Endothelial cell of umbilical vein (primary cell): ENCODE measurements at regions not wholly inside any gene's neighbourhood (a gene's known extent, or its start where the extent isn't known, plus 50 kb on each side); places are given as distances from the start of the nearest gene placed in this dataset.

Experiments used
- BruUV-seq: library from RNA; stranded (reverse); fragments of 400-500 nt; replicated peaks from 2 replicates; lab custom pipeline; 2021; lab: Mats Ljungman, UMichigan
- CTCF ChIA-PET: fragments of 300-600, 350-600 bp; sonication (Branson Sonifier 250); formaldehyde crosslinking; loops from one replicate; lab custom pipeline; 2021; ENCODE audit warnings: antibody characterized with exemption, inconsistent platforms; lab: Charles Lee
- POLR2A ChIA-PET: fragments of 300-600, 350-600 bp; sonication (Branson Sonifier 250); formaldehyde crosslinking; loops from one replicate; lab custom pipeline; 2021; ENCODE audit warnings: antibody characterized with exemption, inconsistent platforms; lab: Charles Lee
- DNase-seq: peaks from one replicate; pipeline ENCODE4 v3.0.0-alpha.2; 2011; ENCODE audit warnings: low read depth, low spot score
- FAIRE-seq: peaks from 2 replicates; lab custom pipeline; 2011; peaks lifted over from hg19 to GRCh38; lab: Jason Lieb, UNC
- H2AFZ ChIP-seq: 2 replicates; pipeline ENCODE4 v1.6.0; 2012; ENCODE audit warnings: low read depth, low read length, control low read depth, inconsistent platforms
- H3K27ac ChIP-seq: 2 replicates; pipeline ENCODE4 v1.5.1; 2011; ENCODE audit warnings: low read depth, mild to moderate bottlenecking, control low read depth, low read length, moderate library complexity; ENCODE audit not compliant: insufficient read depth
- H3K27me3 ChIP-seq, 2 experiments: 2 replicates each; pipeline versions ENCODE4 v1.6.0 to v1.6.1; 2011; ENCODE audit warnings: low read length in 2 of 2, mixed read lengths in 1 of 2; ENCODE audit not compliant: control insufficient read depth in 2 of 2, insufficient read depth in 2 of 2
- H3K36me3 ChIP-seq, 2 experiments: 2 replicates in 1 of 2; 3 replicates in 1 of 2; pipeline ENCODE4 v1.5.1; 2011; ENCODE audit warnings: low read length in 2 of 2, mild to moderate bottlenecking in 1 of 2, moderate library complexity in 1 of 2; ENCODE audit not compliant: control insufficient read depth in 2 of 2, insufficient read depth in 2 of 2; ENCODE audit errors: extremely low read depth in 1 of 2
- H3K4me1 ChIP-seq: 3 replicates; pipeline ENCODE4 v1.5.1; 2011; ENCODE audit warnings: mild to moderate bottlenecking, low read length; ENCODE audit not compliant: control insufficient read depth, insufficient read depth; ENCODE audit errors: extremely low read depth
- H3K4me2 ChIP-seq: 2 replicates; pipeline ENCODE4 v1.6.1; 2011; ENCODE audit warnings: low read length, control low read depth, mixed read lengths; ENCODE audit not compliant: insufficient read depth
- H3K4me3 ChIP-seq, 3 experiments: fragments of 200-600 bp in 1 of 3; sonication (generic), shearing (Covaris generic) in 1 of 3; replicated peaks in 1 of 3; 2 replicates each; pipeline ENCODE4 v1.5.1; 2011 to 2016; ENCODE audit warnings: control low read depth in 3 of 3, low read length in 3 of 3, mild to moderate bottlenecking in 2 of 3, inconsistent platforms in 1 of 3, low read depth in 1 of 3, moderate library complexity in 1 of 3; ENCODE audit not compliant: insufficient read depth in 1 of 3
- H3K79me2 ChIP-seq: 2 replicates; pipeline ENCODE4 v1.6.0; 2012; ENCODE audit warnings: low read length, inconsistent platforms; ENCODE audit not compliant: control insufficient read depth, insufficient read depth
- H3K9ac ChIP-seq: replicated peaks from 2 replicates; pipeline ENCODE3; 2011; ENCODE audit warnings: low read length, control low read depth; ENCODE audit not compliant: insufficient read depth; ENCODE audit errors: extremely low read depth
- H3K9me1 ChIP-seq: replicated peaks from 3 replicates; pipeline ENCODE4 v1.6.0; 2011; ENCODE audit warnings: mild to moderate bottlenecking, low read length; ENCODE audit not compliant: control insufficient read depth, insufficient read depth; ENCODE audit errors: extremely low read depth
- H3K9me3 ChIP-seq: replicated peaks from 2 replicates; pipeline ENCODE4 v1.5.1; 2012; ENCODE audit warnings: low read length, inconsistent platforms; ENCODE audit not compliant: control insufficient read depth, insufficient read depth
- H4K20me1 ChIP-seq: replicated peaks from 2 replicates; pipeline ENCODE3; 2011; ENCODE audit warnings: mild to moderate bottlenecking, low read length; ENCODE audit not compliant: control insufficient read depth, insufficient read depth; ENCODE audit errors: extremely low read depth
- EZH2 ChIP-seq: IDR thresholded peaks from 2 replicates; pipeline ENCODE4 v1.6.1; 2012; ENCODE audit warnings: borderline replicate concordance, low read depth, mild to moderate bottlenecking, moderate library complexity, low read length, inconsistent platforms; ENCODE audit not compliant: severe bottlenecking
- FOS ChIP-seq: IDR thresholded peaks from 2 replicates; pipeline ENCODE4 v1.6.1; 2011; ENCODE audit warnings: mild to moderate bottlenecking, low read length, moderate library complexity, borderline replicate concordance; ENCODE audit not compliant: insufficient read depth
- GATA2 ChIP-seq: IDR thresholded peaks from 2 replicates; pipeline ENCODE4 v1.7.0; 2011; ENCODE audit warnings: low read depth, mild to moderate bottlenecking, moderate library complexity, mixed read lengths, low read length; ENCODE audit not compliant: insufficient read length, insufficient read depth
- JUN ChIP-seq: IDR thresholded peaks from 2 replicates; pipeline ENCODE4 v1.6.1; 2011; ENCODE audit warnings: borderline replicate concordance, low read depth; ENCODE audit not compliant: insufficient read length, insufficient read depth
- MAX ChIP-seq: IDR thresholded peaks from 2 replicates; pipeline ENCODE4 v1.6.1; 2011; ENCODE audit not compliant: insufficient read depth, insufficient read length
- MYC ChIP-seq: IDR thresholded peaks from one replicate; pipeline ENCODE4 v1.6.1; 2011; ENCODE audit warnings: mild to moderate bottlenecking, low read depth, low read length
- POLR2A ChIP-seq: IDR thresholded peaks from 2 replicates; pipeline ENCODE4 v1.6.1; 2012; ENCODE audit warnings: low read depth, mild to moderate bottlenecking, control low read depth, low read length
- POLR2AphosphoS5 ChIP-seq: IDR thresholded peaks from 2 replicates; pipeline ENCODE4 v1.6.1; 2012; ENCODE audit warnings: low read depth, mild to moderate bottlenecking, control low read depth, low read length, moderate library complexity; ENCODE audit not compliant: insufficient read depth
- dilution Hi-C: fragments of 300-500 bp; cut with MboI; formaldehyde crosslinking; loops from one replicate; pipeline ENCODE4 v1.15.0; 2019; ENCODE audit warnings: low sequenced_read_pairs; ENCODE audit not compliant: extremely low pct_ligation_motif_present
- intact Hi-C: fragments of 100-400 bp; cut with micrococcal nuclease; formaldehyde crosslinking; loops from one replicate; pipeline ENCODE4 v1.10.0; 2022
- TF ChIP-seq, protein P1 (sequence below), 2 donors: IDR thresholded peaks; 1 replicate in 1 of 2; 2 replicates in 1 of 2; pipeline ENCODE4 v1.5.1; 2011; ENCODE audit warnings: low read length in 2 of 2, mild to moderate bottlenecking in 2 of 2, moderate library complexity in 2 of 2, control low read depth in 1 of 2, inconsistent platforms in 1 of 2, low read depth in 1 of 2; ENCODE audit not compliant: insufficient read depth in 1 of 2; ENCODE audit errors: extremely low read depth in 1 of 2

GRCh38 chr2:8605351-8606065 is 76.3 kb upstream of the ID2 start:
- no peaks in the 10 kb centered on the region for H3K36me3 ChIP-seq
- ChIA-PET CTCF (no interaction called here), POLR2A (no interaction called here)
- H3K27ac ChIP-seq = no peak overlapping the region
- FAIRE-seq (no peak), DNase-seq (no peak)
- H4K20me1 ChIP-seq = no peaks in the 10 kb centered on the region
- H3K4me3 ChIP-seq = no peak overlapping the region
- dilution Hi-C loops = no loop called here
- intact Hi-C loops = no loop called here
- H2AFZ ChIP-seq = no peak overlapping the region
- H3K4me1 ChIP-seq = no peaks in the 10 kb centered on the region
- no peak overlapping the region for H3K4me2 ChIP-seq
- no TSS peak for BruUV-seq
- H3K9ac ChIP-seq = no peak overlapping the region
- no peaks in the 10 kb centered on the region for H3K9me1 ChIP-seq
- no peaks in the 10 kb centered on the region for H3K79me2 ChIP-seq
- TF ChIP-seq EZH2 = no peak
- H3K27me3 ChIP-seq = no peaks in the 10 kb centered on the region
- H3K9me3 ChIP-seq = no peaks in the 10 kb centered on the region

DNA sequence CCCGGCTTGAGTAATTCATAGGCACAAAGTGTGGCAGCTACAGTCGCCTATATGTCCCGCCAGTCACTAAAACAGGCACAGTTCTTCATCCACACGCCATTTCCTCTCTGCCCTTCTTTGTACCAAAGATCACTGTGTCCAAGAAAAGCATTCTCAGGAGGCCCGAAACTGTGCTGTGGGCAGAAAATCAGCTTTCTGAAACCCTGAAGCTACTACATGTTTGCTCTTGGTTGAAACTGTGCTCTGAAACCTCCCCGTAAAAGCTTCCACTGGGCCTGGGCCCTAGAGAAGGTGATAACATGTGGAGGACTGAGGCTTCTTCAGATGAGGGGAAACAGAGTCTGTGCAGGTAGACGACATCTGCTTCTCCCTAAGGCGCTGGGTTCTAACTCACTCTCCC is 75.6 kb upstream of the ID2 start:
- CTCF ChIA-PET = no interaction called here
- Histone ChIP-seq H3K9me1 (no peaks in the 10 kb centered on the region), H3K4me3 (no peak overlapping the region), H2AFZ (no peak overlapping the region), H3K27me3 (no peaks in the 10 kb centered on the region), H3K9ac (no peak overlapping the region), H3K27ac (no peak overlapping the region), H3K79me2 (no peaks in the 10 kb centered on the region), H4K20me1 (no peaks in the 10 kb centered on the region), H3K4me2 (no peak overlapping the region), H3K9me3 (no peaks in the 10 kb centered on the region), H3K4me1 (no peaks in the 10 kb centered on the region), H3K36me3 (no peaks in the 10 kb centered on the region)
- POLR2A ChIA-PET = no interaction called here
- intact Hi-C loops (no loop called here), dilution Hi-C loops (no loop called here)
- TF ChIP-seq POLR2AphosphoS5 (no peak), MAX (no peak), GATA2 (no peak), POLR2A (no peak), MYC (no peak), EZH2 (no peak), JUN (no peak), FOS (no peak)
- TF ChIP-seq, protein P1, sequence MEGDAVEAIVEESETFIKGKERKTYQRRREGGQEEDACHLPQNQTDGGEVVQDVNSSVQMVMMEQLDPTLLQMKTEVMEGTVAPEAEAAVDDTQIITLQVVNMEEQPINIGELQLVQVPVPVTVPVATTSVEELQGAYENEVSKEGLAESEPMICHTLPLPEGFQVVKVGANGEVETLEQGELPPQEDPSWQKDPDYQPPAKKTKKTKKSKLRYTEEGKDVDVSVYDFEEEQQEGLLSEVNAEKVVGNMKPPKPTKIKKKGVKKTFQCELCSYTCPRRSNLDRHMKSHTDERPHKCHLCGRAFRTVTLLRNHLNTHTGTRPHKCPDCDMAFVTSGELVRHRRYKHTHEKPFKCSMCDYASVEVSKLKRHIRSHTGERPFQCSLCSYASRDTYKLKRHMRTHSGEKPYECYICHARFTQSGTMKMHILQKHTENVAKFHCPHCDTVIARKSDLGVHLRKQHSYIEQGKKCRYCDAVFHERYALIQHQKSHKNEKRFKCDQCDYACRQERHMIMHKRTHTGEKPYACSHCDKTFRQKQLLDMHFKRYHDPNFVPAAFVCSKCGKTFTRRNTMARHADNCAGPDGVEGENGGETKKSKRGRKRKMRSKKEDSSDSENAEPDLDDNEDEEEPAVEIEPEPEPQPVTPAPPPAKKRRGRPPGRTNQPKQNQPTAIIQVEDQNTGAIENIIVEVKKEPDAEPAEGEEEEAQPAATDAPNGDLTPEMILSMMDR (IDR thresholded peaks at IDR 0.05; ENCODE audit: extremely low read depth in 1 of 2, insufficient read depth in 1 of 2, low read depth in 1 of 2, low read length in 2 of 2) = no peak
- BruUV-seq = no TSS peak
- FAIRE-seq (no peak), DNase-seq (no peak)
